ENCODE measurements at regions not wholly inside any gene's neighbourhood (a gene's known extent, or its start where the extent isn't known, plus 50 kb on each side); places are given as distances from the start of the nearest gene placed in this dataset.

DNA sequence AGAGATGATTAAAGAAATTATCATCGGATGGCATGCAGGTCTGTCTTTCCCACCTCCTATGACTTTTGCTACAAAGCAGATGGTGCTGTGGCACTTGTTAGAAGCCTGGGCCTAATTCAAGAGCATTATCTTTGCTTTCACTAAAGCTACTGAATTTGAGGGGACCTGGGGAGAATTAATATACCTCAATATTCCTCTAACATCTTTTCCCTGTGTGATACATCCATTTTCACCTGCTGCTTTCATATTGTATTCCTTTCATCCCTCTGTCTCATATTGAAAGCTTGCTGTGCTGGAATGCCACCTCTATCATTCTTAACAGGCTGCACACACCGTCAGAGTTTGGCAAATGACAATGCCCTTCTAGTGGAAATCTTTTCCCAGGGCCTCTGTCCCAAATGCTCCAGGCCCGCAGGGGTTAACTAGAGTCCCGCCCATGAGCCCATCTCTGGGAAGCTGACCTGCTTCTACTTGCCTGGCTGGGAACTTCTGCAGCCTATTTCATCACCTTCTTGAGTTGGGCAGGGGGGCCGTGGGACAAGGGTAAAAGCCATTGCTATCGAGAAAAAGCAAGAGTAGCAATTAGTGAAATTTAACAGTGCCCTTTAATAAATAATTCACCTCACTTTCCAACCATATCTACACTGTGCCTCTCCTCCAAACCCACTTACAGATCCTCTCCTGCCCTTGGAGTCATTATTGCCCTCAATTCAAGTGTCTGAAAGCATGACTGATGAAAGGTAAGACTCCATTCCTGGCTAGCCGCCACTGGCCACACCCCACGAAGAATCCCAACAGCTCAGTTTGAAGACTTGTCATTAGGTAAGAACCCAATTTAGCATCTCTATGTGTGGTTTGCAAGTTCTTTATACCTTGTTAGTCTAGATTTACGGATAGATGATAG, 126.7 kb upstream of the BTG1 start:
- ATAC-seq (replicated peaks) (no peak), DNase-seq (no peak)
- Mint-ChIP-seq H3K9me3 (peaks cover 0 to 4% of the 10 kb centered on the region in 2 donors), H3K4me1 (peaks cover 19 to 22% of the 10 kb centered on the region in 2 donors), H3K27ac (no peak overlapping the region), H3K36me3 (peaks cover 0 to 1% of the 10 kb centered on the region in 2 donors), H3K27me3 (no peaks in the 10 kb centered on the region), H3K4me3 (no peak overlapping the region)

DNA sequence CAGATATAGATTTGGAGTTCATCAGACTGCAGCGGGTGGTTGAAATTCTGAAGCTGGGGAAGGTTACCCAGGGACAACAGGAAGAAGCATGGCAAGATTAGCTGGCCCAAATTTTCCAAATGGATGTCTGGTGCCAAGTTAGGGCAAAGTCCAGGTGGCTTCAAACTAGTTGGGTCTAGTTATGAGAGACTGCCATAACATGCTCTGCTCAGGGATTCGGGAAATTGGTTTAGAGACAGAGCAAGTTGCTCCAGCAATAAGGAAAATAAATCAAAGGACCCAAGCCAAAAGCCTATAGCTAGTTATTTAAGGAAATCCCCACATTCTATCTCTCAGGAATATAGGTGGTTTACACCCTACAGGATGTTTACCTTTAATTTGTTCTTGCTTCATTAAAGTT, 125.7 kb upstream of the BTG1 start:
- Mint-ChIP-seq H3K27me3 (no peaks in the 10 kb centered on the region), H3K4me1 (peaks cover 14 to 18% of the 10 kb centered on the region in 2 donors), H3K4me3 (no peak overlapping the region), H3K27ac (no peak overlapping the region), H3K36me3 (peaks cover 0 to 1% of the 10 kb centered on the region in 2 donors), H3K9me3 (peaks cover 0 to 4% of the 10 kb centered on the region in 2 donors)
- ATAC-seq (replicated peaks) (no peak), DNase-seq (no peak)

DNA sequence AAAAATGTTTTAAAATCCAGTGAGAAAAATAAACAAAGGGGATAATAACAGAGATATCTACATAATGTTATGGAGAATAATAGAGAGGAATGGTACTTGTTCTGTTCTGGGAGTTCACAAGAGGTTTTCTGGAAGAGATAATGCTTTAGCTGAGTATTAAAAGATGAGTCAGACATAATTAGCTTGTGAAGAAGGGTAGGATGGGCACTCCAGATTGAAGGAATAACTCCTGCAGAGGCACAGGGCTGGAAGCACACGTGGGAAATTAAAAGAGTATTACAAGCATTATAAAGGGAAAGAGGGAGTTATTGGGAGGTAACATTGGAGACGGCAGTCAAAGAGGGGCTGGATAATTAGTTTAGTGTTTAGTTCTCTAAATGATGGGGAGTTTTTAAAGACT, 124.9 kb upstream of the BTG1 start:
- Mint-ChIP-seq H3K4me1 (peaks cover 9% of the 10 kb centered on the region in 2 donors), H3K9me3 (peaks cover 0 to 4% of the 10 kb centered on the region in 2 donors), H3K4me3 (no peak overlapping the region), H3K27ac (no peak overlapping the region), H3K27me3 (no peaks in the 10 kb centered on the region), H3K36me3 (peaks cover 0 to 1% of the 10 kb centered on the region in 2 donors)
- DNase-seq (no peak), ATAC-seq (replicated peaks) (no peak)

DNA sequence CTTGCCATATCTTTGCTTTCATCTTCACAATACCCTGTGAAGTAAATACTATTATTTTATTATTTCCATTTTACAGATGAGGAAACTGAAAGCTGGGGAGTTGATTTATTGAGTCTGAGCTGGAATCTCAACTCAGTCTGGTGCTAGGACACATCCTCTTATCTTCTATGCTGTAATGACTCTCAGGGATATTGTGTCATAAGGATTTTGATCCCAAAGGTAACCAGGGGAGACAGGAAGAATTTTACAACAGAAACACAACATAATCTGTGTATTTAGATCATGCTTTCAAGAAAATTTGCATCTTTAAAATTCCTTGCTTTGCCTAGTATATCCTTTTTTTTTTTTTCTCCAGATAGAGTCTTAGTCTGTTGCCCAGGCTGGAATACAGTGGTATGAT, 123.3 kb upstream of the BTG1 start:
- Mint-ChIP-seq H3K4me1 (peaks cover 5 to 9% of the 10 kb centered on the region in 2 donors), H3K4me3 (no peak overlapping the region), H3K36me3 (peaks cover 0 to 1% of the 10 kb centered on the region in 2 donors), H3K27me3 (no peaks in the 10 kb centered on the region), H3K27ac (no peak overlapping the region), H3K9me3 (peaks cover 0 to 4% of the 10 kb centered on the region in 2 donors)
- DNase-seq (no peak), ATAC-seq (replicated peaks) (no peak)

DNA sequence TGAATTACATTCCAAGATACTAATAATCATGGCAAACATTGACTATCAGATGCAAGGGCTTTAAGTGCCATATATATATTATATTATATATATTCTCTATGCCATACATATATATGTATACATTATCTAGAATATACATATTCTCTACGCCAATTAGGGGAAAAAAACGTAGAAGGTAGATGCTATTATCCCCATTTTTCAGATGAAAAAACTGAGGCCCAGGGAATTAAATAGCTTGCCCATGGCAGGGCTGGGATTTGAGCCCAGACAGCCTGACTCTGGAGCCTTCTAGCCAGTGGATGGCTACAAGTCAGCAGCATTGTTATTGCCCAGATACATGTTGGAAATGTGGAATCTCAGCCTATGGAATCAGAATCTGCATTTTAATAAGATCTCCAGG, 116.0 kb upstream of the BTG1 start:
- ATAC-seq (replicated peaks) = no peak

DNA sequence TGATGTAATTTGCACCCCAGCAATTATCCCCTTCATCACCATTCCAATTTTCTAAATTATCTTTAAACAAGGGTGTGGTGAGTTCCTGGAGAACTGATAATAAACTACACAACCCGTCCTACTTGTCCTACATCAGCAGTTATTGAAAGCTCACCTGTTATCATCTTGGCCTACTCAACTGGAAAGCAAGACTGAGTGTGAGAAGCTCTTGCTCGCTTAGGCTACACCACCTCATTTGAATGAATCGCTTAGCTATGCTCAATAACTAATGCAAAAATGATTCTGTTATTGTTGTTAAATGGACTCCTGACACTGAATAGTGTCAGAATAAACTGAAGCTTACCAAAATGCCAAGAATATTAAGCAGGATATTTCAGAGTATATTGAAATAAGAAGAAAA, 115.4 kb upstream of the BTG1 start:
- no peak for DNase-seq
- no peaks in the 10 kb centered on the region for H3K36me3 Mint-ChIP-seq
- no peaks in the 10 kb centered on the region for H3K27me3 Mint-ChIP-seq
- H3K4me3 Mint-ChIP-seq = no peak overlapping the region
- peak; percentile 57 to 64 for ATAC-seq (replicated peaks)
- H3K27ac Mint-ChIP-seq = no peak overlapping the region
- peaks cover 16 to 28% of the 10 kb centered on the region in 2 donors for H3K4me1 Mint-ChIP-seq
- no peaks in the 10 kb centered on the region for H3K9me3 Mint-ChIP-seq

More for the DNA sequence above, 116.0 kb upstream of the BTG1 start:
- H3K36me3 Mint-ChIP-seq = no peaks in the 10 kb centered on the region
- no peak for DNase-seq
- no peaks in the 10 kb centered on the region for H3K9me3 Mint-ChIP-seq
- H3K27me3 Mint-ChIP-seq = no peaks in the 10 kb centered on the region
- H3K27ac Mint-ChIP-seq = no peak overlapping the region
- peaks cover 14 to 28% of the 10 kb centered on the region in 2 donors for H3K4me1 Mint-ChIP-seq
- no peak overlapping the region for H3K4me3 Mint-ChIP-seq

DNA sequence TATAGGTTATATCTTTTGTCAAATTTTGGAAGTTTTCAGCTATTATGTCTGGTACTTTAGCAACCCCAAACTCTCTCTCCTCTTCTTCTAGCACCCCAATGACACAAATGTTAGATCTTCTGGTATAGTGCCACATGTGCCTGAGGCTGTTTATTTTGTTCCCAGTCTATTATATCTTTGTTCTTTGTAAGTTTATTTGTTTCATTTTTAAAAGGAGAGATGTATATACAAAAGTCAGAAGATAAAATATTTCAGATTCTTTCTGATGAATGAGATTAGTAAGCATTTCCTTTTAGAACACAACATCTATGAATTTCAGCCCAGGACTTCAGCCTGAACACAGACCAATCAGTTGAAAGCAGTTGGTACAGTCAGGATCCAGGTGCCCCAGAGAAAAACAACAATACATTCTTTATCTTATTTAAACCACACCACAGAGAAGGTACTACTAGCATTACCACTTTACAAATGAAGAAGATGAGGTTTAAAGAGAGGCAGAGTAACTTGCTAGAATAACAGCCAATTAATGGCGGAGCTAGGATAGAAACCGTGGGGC, 114.1 kb upstream of the BTG1 start:
- no peak for ATAC-seq (replicated peaks)
- Mint-ChIP-seq H3K9me3 (peaks cover 0 to 1% of the 10 kb centered on the region in 2 donors), H3K27ac (no peak overlapping the region), H3K27me3 (no peaks in the 10 kb centered on the region), H3K36me3 (peaks cover 0 to 6% of the 10 kb centered on the region in 2 donors), H3K4me1 (peaks cover 16 to 28% of the 10 kb centered on the region in 2 donors), H3K4me3 (no peak overlapping the region)
- DNase-seq = no peak

DNA sequence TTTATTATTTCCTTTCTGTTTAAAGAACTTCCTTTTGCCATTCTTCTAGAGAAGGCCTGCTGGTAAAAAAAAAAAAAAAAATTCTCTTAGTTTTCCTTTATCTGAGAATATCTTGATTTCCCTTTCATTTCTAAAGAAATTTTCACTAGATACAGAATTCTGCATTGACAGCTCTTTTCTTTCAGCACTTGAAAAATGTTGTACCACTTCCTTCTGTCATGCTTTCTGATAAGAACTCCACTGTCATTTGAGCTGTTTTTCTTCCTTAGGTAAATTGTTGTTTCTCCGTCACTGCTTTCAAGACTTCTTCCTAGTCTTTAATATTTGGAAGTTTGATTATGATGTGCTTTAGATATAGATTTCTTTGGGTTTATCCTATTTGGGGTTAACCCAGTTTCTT, 113.6 kb upstream of the BTG1 start:
- DNase-seq (no peak), ATAC-seq (replicated peaks) (no peak)
- no peak overlapping the region for H3K4me3 Mint-ChIP-seq
- H3K36me3 Mint-ChIP-seq = peaks cover 0 to 6% of the 10 kb centered on the region in 2 donors
- H3K27me3 Mint-ChIP-seq = no peaks in the 10 kb centered on the region
- H3K27ac Mint-ChIP-seq = no peak overlapping the region
- peaks cover 2 to 3% of the 10 kb centered on the region in 2 donors for H3K9me3 Mint-ChIP-seq
- H3K4me1 Mint-ChIP-seq = peaks cover 17 to 28% of the 10 kb centered on the region in 2 donors

DNA sequence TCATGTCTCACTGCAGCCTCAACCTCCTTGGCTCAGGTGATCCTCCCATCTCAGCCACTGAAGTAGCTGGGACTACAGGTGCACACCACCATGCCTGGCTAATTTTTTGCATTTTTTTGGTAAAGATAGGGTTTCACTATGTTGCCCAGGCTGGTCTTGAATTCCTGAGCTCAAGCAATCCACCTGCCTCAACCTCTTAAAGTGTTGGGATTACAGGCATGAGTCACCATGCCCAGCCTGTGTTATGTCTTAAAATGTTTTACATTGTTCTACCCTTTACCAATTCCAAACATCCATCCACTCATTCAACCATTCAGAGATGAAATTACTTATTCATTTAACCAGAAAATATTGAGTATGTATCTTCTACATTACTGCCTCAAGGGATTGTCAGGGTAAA, 111.6 kb upstream of the BTG1 start:
- ATAC-seq (replicated peaks) (no peak), DNase-seq (no peak)
- H3K4me3 Mint-ChIP-seq = no peak overlapping the region
- H3K27me3 Mint-ChIP-seq = no peaks in the 10 kb centered on the region
- H3K4me1 Mint-ChIP-seq = peaks cover 21 to 22% of the 10 kb centered on the region in 2 donors
- no peak overlapping the region for H3K27ac Mint-ChIP-seq
- peaks cover 0 to 6% of the 10 kb centered on the region in 2 donors for H3K36me3 Mint-ChIP-seq
- H3K9me3 Mint-ChIP-seq = peaks cover 6% of the 10 kb centered on the region in 2 donors

DNA sequence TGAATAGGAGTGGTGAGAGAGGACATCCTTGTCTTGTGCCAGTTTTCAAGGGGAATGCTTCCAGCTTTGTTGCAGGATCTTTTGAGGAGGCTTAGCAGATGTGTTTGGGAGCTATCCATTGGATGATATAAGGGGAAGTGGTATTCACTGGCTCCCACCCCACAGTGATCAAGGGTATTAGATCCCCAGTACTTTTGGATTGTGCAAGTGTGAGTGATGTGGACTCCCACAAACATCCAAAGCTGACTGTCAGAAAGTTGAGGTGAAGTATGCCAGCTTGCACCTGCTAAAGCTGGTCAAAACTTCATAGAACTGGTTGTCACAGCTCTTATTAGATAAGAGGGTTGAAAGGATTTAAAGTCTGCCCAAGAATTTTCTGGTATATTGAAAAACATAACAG, 110.1 kb upstream of the BTG1 start:
- ATAC-seq (replicated peaks) (no peak), DNase-seq (no peak)
- no peak overlapping the region for H3K27ac Mint-ChIP-seq
- no peaks in the 10 kb centered on the region for H3K27me3 Mint-ChIP-seq
- peaks cover 6% of the 10 kb centered on the region in 2 donors for H3K9me3 Mint-ChIP-seq
- peaks cover 0 to 10% of the 10 kb centered on the region in 2 donors for H3K36me3 Mint-ChIP-seq
- H3K4me1 Mint-ChIP-seq = peaks cover 16 to 21% of the 10 kb centered on the region in 2 donors
- no peak overlapping the region for H3K4me3 Mint-ChIP-seq

DNA sequence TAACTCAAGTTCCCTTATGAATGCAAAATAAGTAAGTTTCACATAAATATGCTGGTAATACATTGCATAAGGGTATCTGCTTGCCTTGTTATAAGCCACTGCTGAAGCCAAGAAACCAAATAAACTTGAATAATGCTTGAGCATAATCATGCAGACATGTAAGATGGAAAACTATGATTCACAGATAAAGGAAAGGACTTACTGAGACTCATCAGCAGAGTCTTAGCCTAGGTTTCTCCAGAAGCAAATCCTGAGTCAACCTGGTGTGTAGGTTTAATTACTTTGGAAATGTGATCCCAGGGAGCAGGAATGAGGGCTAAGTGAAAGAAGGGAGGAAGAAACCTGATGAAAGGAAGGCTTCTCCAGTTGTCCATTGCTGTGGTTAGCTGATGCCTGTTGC, 107.7 kb upstream of the BTG1 start:
- no peak overlapping the region for H3K4me3 Mint-ChIP-seq
- peaks cover 0 to 12% of the 10 kb centered on the region in 2 donors for H3K36me3 Mint-ChIP-seq
- peaks cover 0 to 15% of the 10 kb centered on the region in 2 donors for H3K4me1 Mint-ChIP-seq
- DNase-seq (no peak), ATAC-seq (replicated peaks) (no peak)
- no peak overlapping the region for H3K27ac Mint-ChIP-seq
- H3K27me3 Mint-ChIP-seq = no peaks in the 10 kb centered on the region
- peaks cover 6 to 12% of the 10 kb centered on the region in 2 donors for H3K9me3 Mint-ChIP-seq

DNA sequence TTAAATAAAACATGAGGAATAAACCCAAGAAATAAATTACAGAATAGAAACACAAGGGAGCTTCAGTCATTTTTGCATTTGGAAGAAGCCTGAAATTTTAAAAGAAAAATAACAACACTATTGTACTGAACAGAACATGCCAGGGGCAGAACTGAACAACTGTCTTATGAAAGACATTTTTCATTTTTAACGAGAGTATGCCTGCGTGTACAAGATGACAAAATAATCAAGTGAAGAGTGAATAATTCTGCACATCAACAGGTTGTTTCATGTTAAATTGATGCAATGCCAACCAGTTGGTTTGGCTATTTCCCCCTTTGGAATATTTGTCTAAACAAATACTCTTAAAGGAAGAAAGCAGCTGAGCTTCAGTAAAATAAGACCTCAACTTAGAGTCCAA, 103.3 kb upstream of the BTG1 start:
- Mint-ChIP-seq H3K4me3 (no peak overlapping the region), H3K4me1 (peaks cover 0 to 10% of the 10 kb centered on the region in 2 donors), H3K36me3 (peaks cover 0 to 6% of the 10 kb centered on the region in 2 donors), H3K27me3 (no peaks in the 10 kb centered on the region), H3K27ac (no peak overlapping the region), H3K9me3 (peaks cover 1 to 6% of the 10 kb centered on the region in 2 donors)
- DNase-seq (no peak), ATAC-seq (replicated peaks) (no peak)

DNA sequence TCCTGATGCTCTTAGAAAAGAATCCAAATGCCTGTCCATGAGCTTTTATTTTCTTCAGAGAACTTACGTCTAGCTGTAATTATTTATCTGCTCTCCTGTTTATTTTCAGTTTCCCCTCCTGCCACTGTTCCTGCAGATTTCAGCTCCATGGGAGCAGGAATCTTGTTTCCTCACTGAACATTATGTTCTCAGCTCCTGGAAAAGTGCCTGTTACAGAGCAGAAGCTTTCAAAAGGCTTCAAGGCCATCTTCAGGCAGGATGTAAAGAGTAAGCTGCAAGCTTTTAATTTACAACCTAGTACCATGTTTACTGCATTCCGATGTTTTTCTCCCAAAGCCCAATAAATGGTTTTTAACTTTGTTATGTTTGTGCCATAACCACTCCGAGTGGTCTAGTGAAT, 98.4 kb upstream of the BTG1 start:
- H3K36me3 Mint-ChIP-seq = peaks cover 0 to under 1% of the 10 kb centered on the region in 2 donors
- ATAC-seq (replicated peaks) = no peak
- no peaks in the 10 kb centered on the region for H3K4me1 Mint-ChIP-seq
- DNase-seq = no peak
- no peak overlapping the region for H3K27ac Mint-ChIP-seq
- H3K4me3 Mint-ChIP-seq = no peak overlapping the region
- no peaks in the 10 kb centered on the region for H3K27me3 Mint-ChIP-seq
- peaks cover 0 to 1% of the 10 kb centered on the region in 2 donors for H3K9me3 Mint-ChIP-seq

DNA sequence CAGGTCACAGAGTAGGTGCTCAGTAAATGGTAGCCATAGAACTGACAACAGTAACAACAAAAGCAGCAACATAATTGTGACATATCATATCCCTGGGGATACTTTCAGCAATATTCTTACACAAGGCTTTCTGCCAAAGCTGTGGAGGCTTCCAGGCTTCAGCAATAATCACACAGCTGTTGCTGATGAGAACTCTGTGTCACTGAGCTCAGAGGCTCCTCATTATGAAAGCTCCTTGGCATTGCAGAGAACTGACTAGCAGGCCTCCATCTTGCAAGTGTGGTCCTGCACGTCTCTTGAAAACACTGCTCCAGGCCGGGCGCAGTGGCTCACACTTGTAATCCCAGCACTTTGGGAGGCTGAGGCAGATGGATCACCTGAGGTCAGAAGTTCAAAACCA, 97.3 kb upstream of the BTG1 start:
- peaks cover 0 to 2% of the 10 kb centered on the region in 2 donors for H3K36me3 Mint-ChIP-seq
- H3K27me3 Mint-ChIP-seq = no peaks in the 10 kb centered on the region

More for the DNA sequence above, 97.3 kb upstream of the BTG1 start:
- ATAC-seq (replicated peaks) (no peak), DNase-seq (no peak)
- no peak overlapping the region for H3K27ac Mint-ChIP-seq
- no peaks in the 10 kb centered on the region for H3K4me1 Mint-ChIP-seq
- no peak overlapping the region for H3K4me3 Mint-ChIP-seq
- H3K9me3 Mint-ChIP-seq = peaks cover 0 to 1% of the 10 kb centered on the region in 2 donors
